Medulla oblongata (tissue), 1 donor: ENCODE measurements at regions not wholly inside any gene's neighbourhood (a gene's known extent, or its start where the extent isn't known, plus 50 kb on each side); places are given as distances from the start of the nearest gene placed in this dataset.

Experiments
- DNase-seq: peaks from one replicate; pipeline ENCODE4 v3.0.0-alpha.2; 2015; ENCODE audit errors: extremely low spot score

DNA sequence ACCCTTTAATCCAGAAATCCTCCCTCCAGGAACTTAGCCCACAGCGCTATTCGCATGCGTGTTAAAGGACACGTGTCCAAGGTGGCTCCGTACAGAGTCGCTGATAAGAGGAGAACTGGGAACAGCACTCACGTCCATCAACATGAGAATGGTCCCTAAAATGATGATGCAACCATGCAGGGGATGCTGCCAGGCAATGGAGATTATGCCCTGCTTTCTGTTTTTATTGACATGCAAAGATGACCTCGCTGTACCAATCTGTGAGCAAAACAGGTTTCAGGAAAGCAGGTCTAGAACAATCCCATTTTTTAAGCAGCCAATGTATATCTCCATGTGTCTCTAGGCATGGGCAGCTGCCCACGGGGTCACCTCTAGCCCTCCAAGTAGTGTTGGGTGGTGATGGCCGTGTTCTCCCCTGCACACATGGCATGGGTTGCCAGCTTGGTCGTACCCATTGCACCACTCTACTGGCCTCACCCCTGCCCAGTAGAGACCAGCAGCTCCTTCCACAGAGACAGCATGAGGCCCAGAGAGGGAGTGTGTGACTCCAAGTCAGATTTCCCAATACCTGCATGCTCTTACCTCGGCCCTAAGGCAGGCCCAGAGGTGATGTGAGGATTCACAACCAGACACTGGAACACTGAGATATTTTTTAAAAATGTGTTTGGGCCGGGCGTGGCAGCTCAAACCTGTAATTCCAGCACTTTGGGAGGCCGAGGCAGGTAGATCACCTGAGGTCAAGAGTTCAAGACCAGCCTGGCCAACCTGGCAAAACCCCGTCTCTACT, 68.3 kb upstream of the LINC01488 start:
- no peak for DNase-seq

DNA sequence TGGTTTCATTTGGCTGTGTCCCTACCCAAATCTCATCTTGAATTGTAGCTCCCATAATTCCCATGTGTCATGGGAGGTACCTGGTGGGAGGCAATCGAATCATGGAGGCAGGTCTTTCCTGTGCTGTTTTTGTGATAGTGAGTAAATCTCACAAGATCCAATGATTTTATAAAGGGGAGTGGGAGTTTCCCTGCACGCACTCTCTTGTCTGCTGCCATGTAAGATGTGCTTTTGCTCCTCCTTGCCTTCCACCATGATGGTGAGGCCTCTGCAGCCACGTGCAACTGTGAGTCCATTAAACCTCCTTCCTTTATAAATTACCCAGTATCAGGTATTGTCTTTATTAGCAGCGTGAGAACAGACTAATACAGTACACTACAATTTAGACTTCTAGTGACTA, 67.5 kb upstream of the LINC01488 start:
- DNase-seq: no peak

DNA sequence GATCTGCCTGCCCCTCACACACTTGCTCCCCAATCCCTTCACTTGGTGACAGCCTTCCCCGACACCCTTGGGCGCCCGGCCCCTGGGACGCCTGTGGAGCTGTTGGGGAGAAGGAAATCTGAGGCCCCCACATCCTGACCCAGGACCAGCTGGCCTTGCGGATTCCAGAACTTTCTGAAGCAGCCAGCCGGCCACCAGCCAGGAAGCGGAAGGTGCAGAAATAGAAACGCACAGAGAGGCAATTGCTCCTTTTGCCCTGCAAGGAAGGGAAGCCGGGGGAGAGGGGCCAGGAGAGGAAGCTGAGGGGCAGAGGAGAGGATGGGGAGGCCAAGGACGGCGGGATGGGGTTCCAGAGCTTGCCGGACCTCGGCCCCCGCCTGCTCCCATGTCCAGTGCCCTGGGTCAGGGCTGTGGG, 66.7 kb upstream of the LINC01488 start:
- DNase-seq: peak; percentile 72

DNA sequence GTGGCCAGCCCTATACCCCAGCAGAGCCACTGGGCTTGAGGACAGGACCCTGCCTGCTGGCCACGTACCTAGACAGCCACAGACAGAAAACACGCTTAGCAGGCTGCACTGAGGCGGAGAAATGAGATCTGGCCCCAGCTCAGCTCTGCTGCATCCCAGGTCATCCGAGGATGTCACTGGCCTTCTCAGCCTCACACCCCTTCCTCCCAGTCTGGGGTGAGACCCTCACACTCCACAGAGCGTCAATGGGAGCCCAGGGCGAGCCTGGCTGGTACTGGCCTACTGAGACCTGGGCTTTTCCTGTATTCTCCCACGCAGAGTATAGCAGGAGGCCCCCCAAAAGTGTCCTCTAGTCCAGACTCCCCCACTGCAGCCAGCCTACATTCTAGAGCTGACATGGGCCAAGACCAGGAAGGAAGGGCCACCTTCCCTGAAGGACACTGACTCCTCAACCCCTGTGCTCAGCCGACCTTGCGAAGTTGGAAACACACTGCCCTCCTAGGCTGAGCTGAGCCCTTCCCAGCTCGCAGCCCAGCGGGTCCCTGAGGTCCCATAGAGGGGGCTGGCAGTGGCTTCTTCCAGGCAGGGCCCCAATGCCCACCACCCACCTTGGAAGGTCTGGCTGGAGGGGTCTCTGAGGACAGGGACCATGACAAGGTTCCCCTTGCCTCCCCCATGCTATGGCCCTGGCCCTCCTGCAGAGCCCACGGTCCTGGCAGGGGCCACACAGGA, 65.9 kb upstream of the LINC01488 start:
- no peak for DNase-seq

DNA sequence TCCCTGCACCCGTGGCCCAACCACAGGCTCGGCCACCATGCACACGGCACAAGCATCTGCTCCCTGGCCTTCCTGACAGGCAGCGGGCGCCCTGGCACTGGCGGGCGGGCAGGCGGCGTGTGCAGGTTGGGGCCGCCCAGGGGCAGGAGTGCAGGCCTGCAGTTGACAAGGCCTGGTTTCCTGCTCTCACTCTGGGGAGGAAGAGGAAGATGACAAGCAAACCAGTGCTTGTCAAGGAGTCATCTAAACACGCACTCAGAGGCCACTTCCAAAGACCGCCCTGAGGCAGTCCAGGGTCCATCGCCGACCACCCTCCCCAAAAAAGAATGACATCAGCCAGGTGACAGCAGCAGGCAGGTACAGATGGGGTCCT, 65.3 kb upstream of the LINC01488 start:
- DNase-seq: peak; percentile 22

DNA sequence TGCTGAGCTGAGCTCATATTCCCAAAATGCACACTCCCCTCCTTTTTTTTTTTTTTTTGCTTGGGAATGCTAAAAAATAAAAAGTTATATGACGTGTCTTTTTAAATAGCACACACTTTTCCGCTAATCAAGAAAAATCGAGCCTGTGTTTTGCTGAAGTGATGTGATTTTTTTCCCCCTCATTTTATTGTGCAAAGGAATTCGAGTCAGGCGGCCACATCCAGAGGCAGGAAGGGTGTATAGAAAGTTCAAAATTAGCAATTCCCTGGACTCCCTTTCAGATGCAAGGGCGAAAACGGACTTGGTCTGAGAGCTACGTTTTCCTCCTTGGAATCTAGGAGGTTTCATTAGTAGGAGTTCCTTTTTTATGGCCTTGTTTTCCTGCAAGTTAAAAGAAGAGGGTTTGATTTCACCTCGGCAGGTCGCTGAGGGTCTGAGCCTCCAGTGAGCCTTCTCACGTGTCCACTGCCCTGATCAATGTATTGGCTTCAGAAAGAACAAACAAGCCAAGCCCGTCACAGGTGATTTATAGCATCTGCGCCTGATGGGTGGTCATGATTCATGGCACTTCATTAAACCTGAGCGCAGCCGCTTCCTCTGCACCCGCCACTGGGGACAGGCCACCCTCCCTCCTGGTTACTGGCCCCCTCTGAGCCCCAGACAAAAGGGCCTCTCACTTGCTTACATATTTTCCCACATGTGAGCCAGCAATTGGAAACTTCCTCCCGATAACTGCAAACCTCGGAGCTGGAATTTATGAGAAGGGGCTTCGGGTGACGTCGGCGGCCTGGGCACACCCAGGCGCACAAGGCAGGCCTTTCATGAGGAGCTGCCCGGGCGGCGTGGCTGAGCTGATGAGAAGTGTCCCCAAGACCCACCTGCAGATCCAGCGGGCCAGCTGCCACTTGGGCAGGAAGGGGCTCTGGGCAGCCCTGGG, 64.4 kb upstream of the LINC01488 start:
- DNase-seq: no peak

DNA sequence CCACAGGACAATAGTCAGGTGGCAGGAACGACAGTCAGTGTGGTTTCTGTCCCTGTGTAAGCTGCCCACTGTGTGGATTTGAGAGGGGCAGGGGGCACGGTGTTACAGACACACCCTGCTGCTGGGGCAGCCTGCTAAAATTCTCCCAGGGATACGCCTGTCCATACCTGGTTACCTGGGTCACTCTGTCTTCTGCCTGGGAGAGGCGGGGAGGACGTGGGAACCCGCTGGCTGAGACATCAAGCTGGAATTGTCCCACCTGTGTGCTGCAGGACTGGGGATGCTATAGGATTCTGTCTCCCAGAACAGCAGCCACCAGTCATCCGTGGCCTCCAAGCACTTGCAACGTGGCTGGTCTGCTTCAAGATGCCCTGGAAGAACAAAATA, 63.8 kb upstream of the LINC01488 start:
- DNase-seq: no peak

DNA sequence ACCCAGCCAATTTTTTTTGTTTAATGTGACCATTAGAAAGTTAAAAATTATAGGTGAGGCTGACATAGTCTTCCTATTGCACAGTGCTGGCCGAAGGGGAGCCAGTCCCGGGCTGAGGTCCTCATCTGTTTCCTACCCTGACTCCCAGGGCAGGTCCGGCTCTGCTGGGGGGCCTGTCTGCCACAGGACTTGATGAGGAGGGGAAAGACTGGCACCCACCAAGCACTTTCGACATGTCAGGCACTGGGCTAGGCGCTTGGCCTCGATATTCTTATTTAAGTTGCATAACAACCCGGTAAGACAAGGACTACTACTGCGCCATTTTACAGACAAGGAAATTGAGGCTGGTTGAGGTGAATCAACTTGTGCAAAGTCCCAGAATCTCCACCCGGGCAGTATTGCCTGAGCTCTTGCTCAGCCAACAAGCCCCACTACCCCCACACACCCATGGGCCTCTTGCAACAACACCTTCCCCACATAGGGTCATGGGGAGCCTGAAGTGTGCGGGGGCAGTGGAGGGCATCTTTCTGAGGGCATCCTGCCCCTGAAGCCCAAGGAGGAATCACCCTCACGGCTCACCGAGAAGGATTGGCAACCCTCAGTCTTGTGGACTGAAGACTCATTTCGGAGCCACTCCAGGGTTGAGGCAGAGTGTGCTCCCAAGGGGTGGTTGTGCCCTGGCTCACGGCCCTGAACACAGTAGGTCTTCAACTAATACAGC, 62.7 kb upstream of the LINC01488 start:
- no peak for DNase-seq

DNA sequence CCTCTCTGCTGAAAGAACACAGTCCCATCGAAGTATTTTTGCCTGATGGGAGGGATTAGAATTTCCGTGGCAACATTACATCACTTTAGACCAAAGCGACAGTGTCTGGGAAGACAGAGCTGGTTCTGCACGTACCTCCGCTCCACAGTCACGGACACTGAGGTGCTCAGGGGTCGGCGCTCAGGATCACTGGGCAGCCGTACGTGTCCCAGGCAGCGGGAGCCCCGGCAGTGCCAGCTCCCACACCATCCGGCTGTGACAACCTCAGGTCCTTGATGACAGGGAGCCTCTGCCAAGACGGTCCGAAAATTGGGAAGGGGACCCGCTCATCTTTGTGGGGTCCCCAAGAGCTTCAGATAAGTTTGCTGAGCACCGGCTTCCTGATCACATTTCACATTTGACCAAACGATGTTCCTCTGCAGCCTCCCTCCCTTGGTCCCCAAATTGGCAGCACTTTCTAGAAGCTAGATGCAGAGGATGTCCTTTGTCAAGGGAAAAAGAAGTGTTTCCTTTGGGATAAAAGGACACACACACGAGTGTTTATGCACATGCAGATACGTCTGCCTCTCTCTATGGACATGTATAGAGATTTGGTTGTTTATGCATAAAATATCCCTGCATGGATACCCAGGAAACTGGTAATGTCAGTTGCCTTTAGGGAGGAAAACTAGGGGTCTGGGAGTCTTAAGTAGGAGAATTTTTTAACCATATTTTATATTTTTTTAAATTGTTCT, 61.6 kb upstream of the LINC01488 start:
- DNase-seq: no peak

DNA sequence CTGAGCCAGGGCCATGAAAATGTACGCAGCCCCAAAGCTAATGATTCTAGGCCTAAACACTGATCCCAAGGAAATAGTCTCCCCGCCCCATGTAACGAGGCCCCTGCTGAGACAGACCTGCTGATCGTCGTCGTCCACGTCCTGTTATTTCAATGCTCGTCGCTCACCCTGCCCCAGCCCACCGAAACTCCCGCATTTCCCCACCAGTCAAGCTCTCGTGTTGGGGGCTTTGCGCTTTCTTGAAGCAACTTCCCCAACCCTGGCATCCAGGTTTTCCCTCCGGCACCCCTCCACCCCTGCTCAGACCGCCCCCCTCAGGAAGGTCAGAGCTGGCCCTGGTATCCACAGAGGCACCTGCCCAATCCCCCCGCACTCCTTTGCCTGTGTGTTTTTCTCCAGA, 58.8 kb upstream of the LINC01488 start:
- DNase-seq: no peak

DNA sequence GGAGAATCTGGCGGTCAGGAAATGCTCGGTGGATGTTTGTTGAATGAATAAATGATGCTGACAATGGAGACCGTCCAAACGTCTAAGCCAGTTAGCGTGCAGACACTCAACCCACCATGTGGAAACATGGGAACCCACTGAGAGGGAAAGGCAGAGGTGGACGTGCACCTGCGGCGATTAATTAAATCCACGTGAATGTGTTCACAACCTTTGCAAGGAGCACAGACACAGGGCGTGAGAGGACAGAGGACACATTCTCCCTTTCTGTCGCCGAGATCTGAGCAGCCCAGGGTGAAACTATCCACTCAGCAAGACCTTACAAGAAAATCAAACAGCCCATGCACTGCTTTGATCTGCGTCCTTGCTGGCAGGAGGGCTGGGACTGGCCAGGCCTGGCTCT, 58.3 kb upstream of the LINC01488 start:
- DNase-seq: no peak

DNA sequence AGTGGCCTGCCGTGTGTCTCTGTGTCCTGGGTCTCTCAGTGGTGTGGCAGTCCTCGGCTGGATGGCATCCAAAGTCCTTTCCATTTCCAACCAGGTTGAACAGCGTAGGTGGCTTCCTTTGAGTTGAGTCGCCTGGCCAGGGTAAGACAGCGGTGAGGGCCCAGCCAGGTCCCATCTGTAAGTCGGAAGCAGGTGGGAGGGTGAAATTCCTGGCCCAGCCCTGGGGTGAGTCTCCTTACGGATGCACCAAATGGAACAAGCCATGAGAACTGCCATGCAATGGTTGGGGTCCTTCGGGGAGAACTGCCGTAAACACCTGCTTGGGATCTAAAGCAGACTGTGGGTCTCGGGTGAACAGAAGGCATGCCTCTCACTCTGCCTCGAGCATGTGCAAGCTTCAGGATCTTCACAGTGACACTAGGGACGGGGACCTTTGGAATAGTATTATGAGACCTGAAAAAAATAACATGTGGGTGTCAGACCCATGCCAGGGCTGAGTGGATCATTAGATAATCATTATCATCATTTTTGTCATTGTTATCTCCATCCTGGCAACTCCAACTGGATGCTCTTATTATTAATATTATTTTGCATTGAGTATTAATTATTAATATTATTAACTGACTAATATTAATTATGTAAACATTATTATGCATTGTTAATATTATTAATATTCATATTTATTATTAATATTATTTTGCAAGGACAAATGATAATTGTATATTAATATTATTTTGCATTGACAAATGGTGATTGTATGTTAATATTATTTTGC, 57.7 kb upstream of the LINC01488 start:
- DNase-seq: no peak

DNA sequence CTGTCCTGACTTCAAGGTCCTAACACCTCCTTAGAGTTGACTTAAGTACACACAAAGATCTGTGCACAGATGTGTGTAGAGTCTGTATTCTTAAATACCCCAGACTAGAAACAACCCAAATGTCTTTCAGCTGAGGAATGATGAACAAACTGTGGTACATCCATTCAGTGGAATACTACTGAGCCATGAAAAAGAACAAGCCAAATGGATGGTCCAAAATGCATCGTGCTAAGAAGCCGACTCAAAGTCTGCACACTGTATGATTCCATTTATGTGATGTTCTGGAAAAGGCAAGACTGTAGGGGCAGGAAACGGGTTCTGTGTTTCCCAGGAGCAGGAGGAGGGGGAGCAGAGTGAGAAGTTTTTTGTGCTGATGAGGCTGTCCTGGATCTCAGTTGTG, 56.7 kb upstream of the LINC01488 start:
- no peak for DNase-seq

DNA sequence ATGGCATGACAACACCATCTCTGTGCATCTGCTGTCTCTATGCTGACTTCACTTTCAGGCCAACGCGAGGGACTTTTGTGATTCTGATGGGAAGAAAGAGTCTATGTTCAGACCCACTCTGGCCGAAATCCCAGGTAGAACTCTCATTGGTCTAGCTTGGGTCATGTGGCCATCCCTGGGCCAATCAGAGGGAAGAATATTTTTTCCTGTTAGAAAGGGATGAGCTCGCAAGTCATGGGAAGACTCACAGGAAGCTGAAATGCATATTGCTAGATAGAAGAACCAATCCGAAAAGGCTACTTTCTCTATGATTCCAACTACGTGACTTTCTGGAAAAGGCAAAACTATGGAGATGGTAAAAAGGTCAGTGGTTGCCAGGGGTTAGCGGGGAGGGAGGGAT, 56.0 kb upstream of the LINC01488 start:
- DNase-seq: no peak

DNA sequence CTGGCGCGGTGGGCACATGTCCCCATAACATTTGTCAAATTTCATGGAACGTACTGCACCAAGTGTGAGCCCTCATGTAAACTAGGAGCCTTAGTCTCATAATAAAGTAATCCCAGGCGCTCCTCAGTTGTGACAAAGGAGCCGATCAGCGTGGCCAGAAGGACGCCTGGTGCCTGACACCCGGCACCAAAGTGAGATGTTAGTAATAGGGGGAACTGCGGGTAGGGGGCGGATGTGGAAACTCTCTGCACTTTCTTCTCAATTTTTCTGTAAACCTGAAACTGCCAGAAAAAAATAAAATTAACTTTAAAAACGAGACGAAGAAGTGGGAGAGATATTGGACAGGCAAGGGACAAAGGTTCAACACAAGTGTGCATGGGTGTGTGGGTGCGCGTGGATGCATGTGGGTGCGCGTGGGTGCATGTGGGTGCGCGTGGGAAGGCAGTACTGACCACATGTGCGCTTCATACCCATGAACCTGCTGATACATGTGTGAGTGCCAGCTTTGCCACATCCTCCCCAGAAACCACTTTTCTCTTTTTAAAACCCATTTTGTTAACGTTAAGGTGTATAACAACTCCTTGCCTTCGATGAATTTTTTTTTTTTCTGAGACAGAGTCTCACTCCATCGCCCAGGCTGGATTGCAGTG, 55.4 kb upstream of the LINC01488 start:
- DNase-seq: no peak

DNA sequence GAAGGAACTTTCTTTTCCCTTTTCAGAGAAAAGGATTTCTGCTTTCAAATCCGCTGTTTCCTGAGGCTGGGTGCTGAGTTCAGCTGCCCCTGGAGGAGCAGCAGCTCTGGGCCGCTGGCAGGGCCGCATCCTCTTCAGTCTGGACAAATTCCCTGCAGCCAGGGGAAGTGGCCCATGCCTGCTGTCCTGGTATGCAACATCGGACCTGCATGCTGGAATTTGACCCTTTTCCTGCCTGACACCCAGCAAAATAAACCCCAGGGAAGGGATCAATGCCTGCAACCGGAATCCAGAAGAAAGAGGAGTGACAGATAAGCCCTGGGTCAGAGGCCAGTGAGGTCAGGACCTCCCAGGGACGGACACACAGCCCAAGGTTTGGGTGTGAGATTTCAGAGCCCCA, 54.1 kb upstream of the LINC01488 start:
- DNase-seq: peak; percentile 45

DNA sequence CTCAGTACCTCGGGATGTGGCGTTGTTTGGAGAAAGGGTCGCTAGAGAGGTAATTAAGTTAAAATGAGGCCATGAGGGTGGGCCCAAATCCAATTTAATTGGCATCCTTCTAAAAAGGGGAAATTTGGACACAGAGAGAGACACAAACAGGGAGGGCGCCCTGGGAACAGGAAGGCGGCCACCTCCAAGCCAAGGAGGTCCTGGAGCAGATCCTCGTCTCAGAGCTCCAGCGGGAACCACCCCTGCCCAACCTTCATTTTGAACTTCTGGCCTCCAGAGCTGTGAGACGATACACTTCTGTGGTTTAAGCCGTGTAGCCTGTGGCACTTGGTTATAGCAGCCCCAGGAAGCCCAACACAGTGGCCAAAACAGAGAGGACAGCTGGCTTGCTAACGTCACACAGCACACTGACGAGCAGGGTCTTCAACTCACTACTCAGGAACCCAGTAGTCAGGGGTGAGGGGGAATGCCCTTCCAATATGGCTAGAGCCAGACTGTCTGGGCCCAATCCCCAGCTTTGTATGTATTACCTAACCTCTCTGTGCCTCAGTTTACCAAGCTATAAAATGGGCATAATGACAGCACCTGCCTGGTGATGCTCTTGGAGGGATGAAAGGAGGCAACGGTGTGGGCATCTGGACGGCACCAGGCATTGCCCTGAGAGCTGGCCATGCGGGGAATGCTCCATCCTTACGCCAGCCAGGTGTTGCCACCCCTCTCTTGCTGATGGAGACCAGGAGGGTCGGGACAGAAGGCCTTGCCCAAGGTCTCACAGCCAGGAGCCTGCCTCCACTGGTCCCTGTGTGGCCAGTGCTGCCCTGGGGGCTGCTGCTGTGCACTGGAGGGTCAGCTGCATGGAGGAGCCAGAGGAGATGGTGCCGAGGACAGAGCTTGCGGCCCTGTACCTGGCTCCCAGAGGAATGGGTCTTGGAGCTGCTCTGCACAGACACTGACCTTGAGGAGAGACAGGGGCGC, 53.3 kb upstream of the LINC01488 start:
- DNase-seq: no peak

DNA sequence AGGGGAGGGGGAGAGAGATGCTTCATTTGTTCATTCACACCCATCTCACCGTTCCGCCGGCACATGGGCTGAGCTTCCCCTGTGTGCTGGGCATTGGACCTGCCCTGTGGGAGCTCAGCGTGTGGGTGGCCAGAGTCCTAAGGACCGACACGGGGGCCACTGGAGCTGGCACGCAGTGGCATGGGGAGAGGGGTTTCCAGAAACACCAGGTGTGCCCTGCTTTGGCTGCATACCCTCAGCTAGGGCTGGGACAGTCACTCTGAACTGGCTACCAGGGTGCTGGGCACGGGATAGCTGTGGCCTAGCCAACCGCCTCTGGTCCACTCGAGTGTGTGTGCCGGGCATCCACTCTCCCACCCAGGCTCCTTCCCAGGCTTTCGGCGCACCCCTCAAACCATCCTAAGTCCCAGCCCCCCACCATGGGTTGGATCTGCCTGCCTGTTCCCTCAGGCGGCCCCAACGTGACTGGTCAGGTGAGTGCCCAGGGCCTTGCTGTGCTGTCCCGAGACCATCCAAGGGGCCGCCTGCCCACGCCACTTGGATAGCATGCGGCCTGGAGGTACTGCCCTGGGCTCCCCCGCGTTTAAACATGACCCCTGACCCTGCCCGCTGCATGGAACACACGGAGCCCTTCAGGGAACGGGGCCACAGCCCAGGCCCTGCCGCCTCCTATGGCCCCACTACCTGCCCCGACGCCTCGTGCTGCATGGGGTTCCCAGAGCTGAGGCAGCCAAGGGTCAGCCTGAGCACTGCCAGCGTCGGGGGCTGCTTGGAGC, 51.6 kb upstream of the LINC01488 start:
- DNase-seq: no peak
